ENCODE measurements at regions not wholly inside any gene's neighbourhood (a gene's known extent, or its start where the extent isn't known, plus 50 kb on each side); places are given as distances from the start of the nearest gene placed in this dataset.

GRCh38 chr2:8238521-8239230, 443.2 kb upstream of the ID2 start:
- ChIA-PET POLR2A (no interaction called here), CTCF (no interaction called here)
- no peaks in the 10 kb centered on the region for H3K9me3 ChIP-seq (ENCODE audit: control insufficient read depth, insufficient read depth, low read depth, low read length)
- no peaks in the 10 kb centered on the region for H3K4me1 ChIP-seq (ENCODE audit: control insufficient read depth, insufficient read depth, low read length)
- TF ChIP-seq ZNF354C (tag by site-specific recombination; IDR thresholded peaks at IDR 0.05; ENCODE audit: borderline replicate concordance, low read depth) = no peak
- TF ChIP-seq ZNF292 (tag by site-specific recombination; IDR thresholded peaks at IDR 0.05; ENCODE audit: borderline replicate concordance, low read depth) = no peak
- TF ChIP-seq TCF7L2 (IDR thresholded peaks at IDR 0.05; ENCODE audit: borderline replicate concordance, low read depth, low read length) = no peak
- TF ChIP-seq MEIS1 (CRISPR knock-in tag; IDR thresholded peaks at IDR 0.05; ENCODE audit: borderline replicate concordance) = no peak
- TF ChIP-seq ZNF274 (IDR thresholded peaks at IDR 0.05; ENCODE audit: low read length) = no peak
- TF ChIP-seq ZNF274 (tag by site-specific recombination; IDR thresholded peaks at IDR 0.05; ENCODE audit: borderline replicate concordance) = no peak
- TF ChIP-seq ZNF449 (tag by site-specific recombination; IDR thresholded peaks at IDR 0.05) = no peak
- no peak for TF ChIP-seq ZEB2 (tag by site-specific recombination; IDR thresholded peaks at IDR 0.05)
- no peak for TF ChIP-seq ZNF791 (tag by site-specific recombination; IDR thresholded peaks at IDR 0.05)
- TF ChIP-seq EGR2 (tag by site-specific recombination; IDR thresholded peaks at IDR 0.05; ENCODE audit: low read depth) = no peak
- TF ChIP-seq ZNF404 (tag by site-specific recombination; IDR thresholded peaks at IDR 0.05) = no peak
- no peaks in the 10 kb centered on the region for H3K36me3 ChIP-seq (ENCODE audit: control insufficient read depth in 2 of 2, insufficient read depth in 1 of 2, low read length in 2 of 2)
- H3K27ac ChIP-seq (ENCODE audit: extremely low read depth, low read depth, low read length) = no peak overlapping the region
- no peak overlapping the region for H3K4me3 ChIP-seq (ENCODE audit: low read depth, low read length)

- CTCF ChIA-PET = no interaction called here
- POLR2A ChIA-PET = no interaction called here
- no peaks in the 10 kb centered on the region for H3K9me3 ChIP-seq (ENCODE audit: control insufficient read depth, insufficient read depth, low read depth, low read length)
- no peaks in the 10 kb centered on the region for H3K4me1 ChIP-seq (ENCODE audit: control insufficient read depth, insufficient read depth, low read length)
- H3K4me3 ChIP-seq (ENCODE audit: low read depth, low read length) = no peak overlapping the region
- no peaks in the 10 kb centered on the region for H3K36me3 ChIP-seq (ENCODE audit: control insufficient read depth in 2 of 2, insufficient read depth in 1 of 2, low read length in 2 of 2)
- TF ChIP-seq ZNF426 (tag by site-specific recombination; IDR thresholded peaks at IDR 0.05) (no peak), BCL11B (tag by site-specific recombination; IDR thresholded peaks at IDR 0.05; ENCODE audit: low read depth) (no peak), YY1 (tag by site-specific recombination; IDR thresholded peaks at IDR 0.05) (no peak), HIC1 (tag by site-specific recombination; IDR thresholded peaks at IDR 0.05) (no peak), ZNF26 (tag by site-specific recombination; IDR thresholded peaks at IDR 0.05) (no peak), ZNF624 (tag by site-specific recombination; IDR thresholded peaks at IDR 0.05) (no peak), ZNF302 (tag by site-specific recombination; IDR thresholded peaks at IDR 0.05; ENCODE audit: low read depth) (no peak), ZNF223 (tag by site-specific recombination; IDR thresholded peaks at IDR 0.05) (no peak), ZFP41 (tag by site-specific recombination; IDR thresholded peaks at IDR 0.05; ENCODE audit: borderline replicate concordance) (no peak), ZBTB8A (tag by site-specific recombination; IDR thresholded peaks at IDR 0.05) (no peak), PBX3 (CRISPR knock-in tag; IDR thresholded peaks at IDR 0.05) (no peak), ZBTB44 (tag by site-specific recombination; IDR thresholded peaks at IDR 0.05) (no peak), HOXA7 (CRISPR knock-in tag; IDR thresholded peaks at IDR 0.05; ENCODE audit: borderline replicate concordance) (no peak)
- H3K27ac ChIP-seq (ENCODE audit: extremely low read depth, low read depth, low read length) = no peak overlapping the region
Measured at GRCh38 chr2:8239531-8240088, 442.2 kb upstream of the ID2 start.
